SK-N-SH treated with all-trans-retinoic acid at 6 μM for 48 hours (cell line): ENCODE measurements at regions not wholly inside any gene's neighbourhood (a gene's known extent, or its start where the extent isn't known, plus 50 kb on each side); places are given as distances from the start of the nearest gene placed in this dataset.

Experiments used
- ATAC-seq: fragments of 200-7000 bp; cut with Tn5 transposase; 3 replicates; pipeline ENCODE4 v1.9.1; 2020; ENCODE audit warnings: mild to moderate bottlenecking, moderate library complexity
- ARNTL ChIP-seq: fragments of 450-650 bp; formaldehyde crosslinking; IDR thresholded peaks from 2 replicates; pipeline ENCODE4 v1.5.0; 2020; ENCODE audit warnings: low read depth, mild to moderate bottlenecking, moderate library complexity, borderline replicate concordance
- BACH2 ChIP-seq: fragments of 250-450 bp; sonication (Bioruptor Pico); IDR thresholded peaks from 2 replicates; pipeline ENCODE4 v1.9.0; 2021; ENCODE audit warnings: mild to moderate bottlenecking, borderline replicate concordance
- CREB5 ChIP-seq: fragments of 250-450 bp; sonication (Bioruptor Pico); IDR thresholded peaks from 2 replicates; pipeline ENCODE4 v1.5.1; 2020; ENCODE audit warnings: low read depth, mild to moderate bottlenecking, moderate library complexity
- CSDC2 ChIP-seq: fragments of 250-450 bp; sonication (Bioruptor Pico); IDR thresholded peaks from 2 replicates; pipeline ENCODE4 v1.5.0; 2020; ENCODE audit warnings: mild to moderate bottlenecking, moderate library complexity
- CSRNP3 ChIP-seq: fragments of 250-450 bp; sonication (Bioruptor Pico); IDR thresholded peaks from 2 replicates; pipeline ENCODE4 v1.5.1; 2021; ENCODE audit warnings: mild to moderate bottlenecking, moderate library complexity
- ESRRG ChIP-seq: fragments of 250-450 bp; sonication (Bioruptor Pico); IDR thresholded peaks from 2 replicates; pipeline ENCODE4 v1.6.1; 2021; ENCODE audit warnings: mild to moderate bottlenecking
- GLIS3 ChIP-seq: fragments of 250-450 bp; sonication (Bioruptor Pico); IDR thresholded peaks from 2 replicates; pipeline ENCODE4 v1.5.0; 2020; ENCODE audit warnings: mild to moderate bottlenecking, moderate library complexity
- ISL1 ChIP-seq: fragments of 250-450 bp; sonication (Bioruptor Pico); IDR thresholded peaks from 2 replicates; pipeline ENCODE4 v2.1.2; 2022; ENCODE audit warnings: mild to moderate bottlenecking, moderate library complexity
- OSR1 ChIP-seq: fragments of 250-450 bp; sonication (Bioruptor Pico); IDR thresholded peaks from 2 replicates; pipeline ENCODE4 v1.8.0; 2022; ENCODE audit warnings: moderate library complexity, mild to moderate bottlenecking, inconsistent platforms
- PPARA ChIP-seq: fragments of 250-450 bp; sonication (Bioruptor Pico); IDR thresholded peaks from 2 replicates; pipeline ENCODE4 v1.5.0; 2020; ENCODE audit warnings: mild to moderate bottlenecking, borderline replicate concordance
- RARB ChIP-seq: fragments of 250-450 bp; sonication (Bioruptor Pico); IDR thresholded peaks from 2 replicates; pipeline ENCODE4 v1.8.0; 2021; ENCODE audit warnings: mild to moderate bottlenecking, moderate library complexity
- SNAI2 ChIP-seq: fragments of 250-450 bp; sonication (Bioruptor Pico); IDR thresholded peaks from 2 replicates; pipeline ENCODE4 v1.5.0; 2020; ENCODE audit warnings: mild to moderate bottlenecking, moderate library complexity
- TCF4 ChIP-seq: fragments of 250-450 bp; sonication (Bioruptor Pico); IDR thresholded peaks from 2 replicates; pipeline ENCODE4 v1.8.0; 2021; ENCODE audit warnings: mild to moderate bottlenecking, moderate library complexity, borderline replicate concordance
- TOX ChIP-seq: fragments of 250-450 bp; sonication (Bioruptor Pico); IDR thresholded peaks from 2 replicates; pipeline ENCODE4 v1.8.0; 2021; ENCODE audit warnings: mild to moderate bottlenecking, moderate library complexity, borderline replicate concordance
- ZC3H10 ChIP-seq: fragments of 250-450 bp; sonication (Bioruptor Pico); IDR thresholded peaks from 2 replicates; pipeline ENCODE4 v1.5.1; 2021; ENCODE audit warnings: mild to moderate bottlenecking, moderate library complexity
- ZFP3 ChIP-seq: fragments of 250-450 bp; sonication (Bioruptor Pico); IDR thresholded peaks from 2 replicates; pipeline ENCODE4 v1.5.0; 2020; ENCODE audit warnings: mild to moderate bottlenecking, moderate library complexity
- ZFP30 ChIP-seq: fragments of 450-650 bp; formaldehyde crosslinking; IDR thresholded peaks from 2 replicates; pipeline ENCODE4 v1.5.0; 2022; ENCODE audit warnings: mild to moderate bottlenecking, moderate library complexity
- ZNF565 ChIP-seq: fragments of 450-650 bp; formaldehyde crosslinking; conservative IDR thresholded peaks from 2 replicates; pipeline ENCODE4 v1.5.0; 2020; ENCODE audit warnings: low read depth, mild to moderate bottlenecking, moderate library complexity
- ZNF70 ChIP-seq: fragments of 450-650 bp; formaldehyde crosslinking; IDR thresholded peaks from 2 replicates; pipeline ENCODE4 v1.5.0; 2020; ENCODE audit warnings: mild to moderate bottlenecking, moderate library complexity
- ZNF8 ChIP-seq: fragments of 450-650 bp; formaldehyde crosslinking; IDR thresholded peaks from 2 replicates; pipeline ENCODE4 v1.5.0; 2020; ENCODE audit warnings: mild to moderate bottlenecking, moderate library complexity
- TF ChIP-seq, protein P1 (sequence below): fragments of 250-450 bp; sonication (Bioruptor Pico); IDR thresholded peaks from 2 replicates; pipeline ENCODE4 v1.8.0; 2020; ENCODE audit warnings: mild to moderate bottlenecking, moderate library complexity, borderline replicate concordance
- TF ChIP-seq, protein P2 (sequence below): fragments of 250-450 bp; sonication (Bioruptor Pico); IDR thresholded peaks from 2 replicates; pipeline ENCODE4 v1.5.0; 2020; ENCODE audit warnings: mild to moderate bottlenecking, moderate library complexity
- TF ChIP-seq, protein P3 (sequence below): fragments of 250-450 bp; sonication (Bioruptor Pico); IDR thresholded peaks from 2 replicates; pipeline ENCODE4 v1.8.0; 2021; ENCODE audit warnings: low read depth, mild to moderate bottlenecking, moderate library complexity, borderline replicate concordance

- no peak for ATAC-seq
- TF ChIP-seq ZFP3 (CRISPR knock-in tag) (no peak), ZNF8 (CRISPR knock-in tag) (no peak), TCF4 (CRISPR knock-in tag) (no peak), CSRNP3 (no peak), RARB (CRISPR knock-in tag) (no peak), GLIS3 (no peak), ISL1 (no peak), ZFP30 (CRISPR knock-in tag) (no peak), CSDC2 (CRISPR knock-in tag) (no peak), SNAI2 (no peak), ZNF565 (CRISPR knock-in tag) (no peak), TOX (CRISPR knock-in tag) (no peak), ARNTL (no peak), CREB5 (CRISPR knock-in tag) (no peak), BACH2 (no peak), ZNF70 (CRISPR knock-in tag) (no peak), OSR1 (CRISPR knock-in tag) (no peak), ZC3H10 (CRISPR knock-in tag) (no peak)
- TF ChIP-seq, protein P1, sequence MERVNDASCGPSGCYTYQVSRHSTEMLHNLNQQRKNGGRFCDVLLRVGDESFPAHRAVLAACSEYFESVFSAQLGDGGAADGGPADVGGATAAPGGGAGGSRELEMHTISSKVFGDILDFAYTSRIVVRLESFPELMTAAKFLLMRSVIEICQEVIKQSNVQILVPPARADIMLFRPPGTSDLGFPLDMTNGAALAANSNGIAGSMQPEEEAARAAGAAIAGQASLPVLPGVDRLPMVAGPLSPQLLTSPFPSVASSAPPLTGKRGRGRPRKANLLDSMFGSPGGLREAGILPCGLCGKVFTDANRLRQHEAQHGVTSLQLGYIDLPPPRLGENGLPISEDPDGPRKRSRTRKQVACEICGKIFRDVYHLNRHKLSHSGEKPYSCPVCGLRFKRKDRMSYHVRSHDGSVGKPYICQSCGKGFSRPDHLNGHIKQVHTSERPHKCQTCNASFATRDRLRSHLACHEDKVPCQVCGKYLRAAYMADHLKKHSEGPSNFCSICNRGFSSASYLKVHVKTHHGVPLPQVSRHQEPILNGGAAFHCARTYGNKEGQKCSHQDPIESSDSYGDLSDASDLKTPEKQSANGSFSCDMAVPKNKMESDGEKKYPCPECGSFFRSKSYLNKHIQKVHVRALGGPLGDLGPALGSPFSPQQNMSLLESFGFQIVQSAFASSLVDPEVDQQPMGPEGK (CRISPR knock-in tag): no peak
- TF ChIP-seq, protein P2, sequence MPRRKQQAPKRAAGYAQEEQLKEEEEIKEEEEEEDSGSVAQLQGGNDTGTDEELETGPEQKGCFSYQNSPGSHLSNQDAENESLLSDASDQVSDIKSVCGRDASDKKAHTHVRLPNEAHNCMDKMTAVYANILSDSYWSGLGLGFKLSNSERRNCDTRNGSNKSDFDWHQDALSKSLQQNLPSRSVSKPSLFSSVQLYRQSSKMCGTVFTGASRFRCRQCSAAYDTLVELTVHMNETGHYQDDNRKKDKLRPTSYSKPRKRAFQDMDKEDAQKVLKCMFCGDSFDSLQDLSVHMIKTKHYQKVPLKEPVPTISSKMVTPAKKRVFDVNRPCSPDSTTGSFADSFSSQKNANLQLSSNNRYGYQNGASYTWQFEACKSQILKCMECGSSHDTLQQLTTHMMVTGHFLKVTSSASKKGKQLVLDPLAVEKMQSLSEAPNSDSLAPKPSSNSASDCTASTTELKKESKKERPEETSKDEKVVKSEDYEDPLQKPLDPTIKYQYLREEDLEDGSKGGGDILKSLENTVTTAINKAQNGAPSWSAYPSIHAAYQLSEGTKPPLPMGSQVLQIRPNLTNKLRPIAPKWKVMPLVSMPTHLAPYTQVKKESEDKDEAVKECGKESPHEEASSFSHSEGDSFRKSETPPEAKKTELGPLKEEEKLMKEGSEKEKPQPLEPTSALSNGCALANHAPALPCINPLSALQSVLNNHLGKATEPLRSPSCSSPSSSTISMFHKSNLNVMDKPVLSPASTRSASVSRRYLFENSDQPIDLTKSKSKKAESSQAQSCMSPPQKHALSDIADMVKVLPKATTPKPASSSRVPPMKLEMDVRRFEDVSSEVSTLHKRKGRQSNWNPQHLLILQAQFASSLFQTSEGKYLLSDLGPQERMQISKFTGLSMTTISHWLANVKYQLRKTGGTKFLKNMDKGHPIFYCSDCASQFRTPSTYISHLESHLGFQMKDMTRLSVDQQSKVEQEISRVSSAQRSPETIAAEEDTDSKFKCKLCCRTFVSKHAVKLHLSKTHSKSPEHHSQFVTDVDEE (CRISPR knock-in tag): no peak
Measured at GRCh38 chr2:238997137-238997390, 149.2 kb downstream of the TWIST2 start.

- no peak for TF ChIP-seq ISL1
- TF ChIP-seq CSRNP3: no peak
- no peak for TF ChIP-seq ZNF565 (CRISPR knock-in tag)
- TF ChIP-seq, protein P3, sequence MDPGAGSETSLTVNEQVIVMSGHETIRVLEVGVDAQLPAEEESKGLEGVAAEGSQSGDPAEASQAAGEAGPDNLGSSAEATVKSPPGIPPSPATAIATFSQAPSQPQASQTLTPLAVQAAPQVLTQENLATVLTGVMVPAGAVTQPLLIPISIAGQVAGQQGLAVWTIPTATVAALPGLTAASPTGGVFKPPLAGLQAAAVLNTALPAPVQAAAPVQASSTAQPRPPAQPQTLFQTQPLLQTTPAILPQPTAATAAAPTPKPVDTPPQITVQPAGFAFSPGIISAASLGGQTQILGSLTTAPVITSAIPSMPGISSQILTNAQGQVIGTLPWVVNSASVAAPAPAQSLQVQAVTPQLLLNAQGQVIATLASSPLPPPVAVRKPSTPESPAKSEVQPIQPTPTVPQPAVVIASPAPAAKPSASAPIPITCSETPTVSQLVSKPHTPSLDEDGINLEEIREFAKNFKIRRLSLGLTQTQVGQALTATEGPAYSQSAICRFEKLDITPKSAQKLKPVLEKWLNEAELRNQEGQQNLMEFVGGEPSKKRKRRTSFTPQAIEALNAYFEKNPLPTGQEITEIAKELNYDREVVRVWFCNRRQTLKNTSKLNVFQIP (CRISPR knock-in tag): no peak
- TF ChIP-seq CSDC2 (CRISPR knock-in tag): no peak
- TF ChIP-seq ESRRG (CRISPR knock-in tag): no peak
- TF ChIP-seq GLIS3: no peak
- no peak for TF ChIP-seq ZNF8 (CRISPR knock-in tag)
- no peak for TF ChIP-seq ZNF70 (CRISPR knock-in tag)
- TF ChIP-seq PPARA (CRISPR knock-in tag): no peak
- ATAC-seq: no peak
Measured at GRCh38 chr2:238997684-238998083, 149.8 kb downstream of the TWIST2 start.
